Urinary bladder (tissue), 3 donors: ENCODE measurements at regions not wholly inside any gene's neighbourhood (a gene's known extent, or its start where the extent isn't known, plus 50 kb on each side); places are given as distances from the start of the nearest gene placed in this dataset.

Source experiments
- DNase-seq: peaks from one replicate; pipeline ENCODE4 v3.0.0-alpha.2; 2015; ENCODE audit errors: extremely low spot score
- H3K27ac ChIP-seq: one replicate; pipeline ENCODE4 v1.5.1; 2013; ENCODE audit warnings: low read depth, mild to moderate bottlenecking, moderate library complexity
- H3K36me3 ChIP-seq: one replicate; pipeline ENCODE4 v1.6.1; 2013; ENCODE audit warnings: mild to moderate bottlenecking, moderate library complexity; ENCODE audit not compliant: insufficient read depth
- H3K4me1 ChIP-seq: one replicate; pipeline ENCODE4 v1.6.1; 2013; ENCODE audit warnings: mild to moderate bottlenecking, moderate library complexity; ENCODE audit not compliant: insufficient read depth
- H3K4me3 ChIP-seq: one replicate; pipeline ENCODE4 v1.5.1; 2013; ENCODE audit warnings: low read depth, low read length
- WGBS: extraction: QIAGEN DNeasy Blood & Tissue Kit; methylation state at CpG from one replicate; pipeline ENCODE4 v1.1.7; 2013; 5-methylcytosine and 5-hydroxymethylcytosine counted together
- donor health status: healthy with polysubstance abuse.
- donor health status: healthy.

DNA sequence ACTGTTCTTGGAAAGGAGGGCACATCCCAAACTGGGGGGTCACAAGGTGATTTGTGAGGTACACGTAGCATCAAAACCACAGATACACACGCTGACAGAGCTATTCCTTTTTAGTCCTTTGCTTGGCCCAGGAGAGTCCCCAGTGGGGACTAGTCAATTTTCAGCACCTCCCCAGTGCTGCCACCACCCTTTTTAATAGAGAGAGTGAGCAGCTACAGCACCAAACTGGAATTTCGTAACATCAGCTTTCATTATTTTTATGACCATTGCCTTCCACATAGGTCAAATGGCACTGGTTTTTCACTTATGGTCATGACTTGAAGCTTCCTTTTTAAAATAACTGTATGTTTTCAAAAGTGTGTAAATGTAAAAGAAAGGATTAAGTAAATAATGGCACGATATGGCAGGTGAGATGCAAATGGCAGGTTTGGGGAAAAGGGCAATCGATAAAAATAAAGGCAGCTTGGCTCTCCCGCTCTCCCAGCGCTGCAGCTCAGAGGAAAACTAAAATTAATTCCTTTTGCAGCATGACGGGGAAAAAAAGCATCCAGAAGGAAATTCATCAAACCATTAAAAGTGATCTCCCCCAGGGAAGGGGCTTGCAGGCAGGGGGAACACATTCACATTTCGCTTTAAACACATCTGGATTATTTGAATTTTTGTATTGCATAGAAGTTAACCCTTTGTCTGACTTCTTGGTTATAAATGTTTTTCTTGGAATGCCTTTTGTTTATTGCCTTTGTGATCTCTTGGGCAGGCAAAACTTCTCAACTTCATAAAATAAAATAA, 95.2 kb downstream of the ANKRD60 start:
- no peak overlapping the region for H3K4me3 ChIP-seq
- WGBS = 68% methylated on average over 9 of the region's 9 CpGs
- H3K36me3 ChIP-seq = no peaks in the 10 kb centered on the region
- H3K27ac ChIP-seq = no peak overlapping the region
- DNase-seq = no peak
- no peaks in the 10 kb centered on the region for H3K4me1 ChIP-seq

DNA sequence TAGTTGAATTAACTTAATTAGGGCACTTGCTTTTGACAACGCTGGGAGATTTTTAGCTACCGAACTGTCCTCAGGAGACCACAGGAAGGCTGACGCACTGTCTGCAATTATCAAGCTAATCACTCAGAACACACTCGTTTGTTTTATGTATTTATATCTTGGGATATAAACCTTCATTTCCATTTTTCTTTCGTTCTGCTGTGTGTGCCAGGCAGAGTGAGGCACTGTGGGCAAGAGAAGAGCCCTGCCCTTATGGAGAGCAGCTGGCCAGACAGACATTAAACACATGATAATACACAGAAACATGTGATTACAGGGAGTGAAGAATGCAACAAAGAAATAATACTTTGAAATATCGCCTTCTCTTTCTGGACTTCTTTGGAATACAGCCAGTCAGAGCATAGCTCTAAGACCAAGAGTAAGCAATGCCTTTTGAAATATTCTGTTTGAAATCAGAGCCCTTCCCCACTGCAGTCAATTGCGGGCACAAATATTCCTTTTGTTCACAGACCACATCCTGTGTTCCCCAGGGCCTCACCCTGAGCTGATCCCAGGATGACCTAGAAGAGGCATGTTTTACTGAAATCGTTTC, 96.8 kb downstream of the ANKRD60 start:
- H3K36me3 ChIP-seq = no peaks in the 10 kb centered on the region
- no peak overlapping the region for H3K4me3 ChIP-seq
- WGBS = 15% methylated on average over 8 of the region's 8 CpGs
- no peak overlapping the region for H3K27ac ChIP-seq
- H3K4me1 ChIP-seq = no peaks in the 10 kb centered on the region
- no peak for DNase-seq

DNA sequence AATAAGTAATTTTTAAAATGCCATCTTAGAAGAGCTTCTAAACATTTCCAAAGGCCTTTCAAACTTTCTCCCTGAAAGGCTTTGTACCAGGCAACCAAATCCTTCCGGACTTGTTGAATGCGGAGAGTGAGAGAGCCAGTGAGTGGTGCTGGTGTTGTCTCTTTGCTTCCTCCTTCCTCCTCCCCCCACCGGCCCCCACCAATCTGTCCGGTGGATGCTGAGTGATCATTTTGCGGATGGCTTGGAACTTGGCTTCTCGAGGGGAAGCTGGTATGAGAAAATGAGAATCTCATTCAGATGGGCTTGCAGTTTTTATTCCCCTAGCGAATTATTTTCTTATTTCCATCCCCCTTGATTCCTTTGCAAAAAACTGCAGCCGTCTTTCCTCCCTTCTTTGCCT, 97.3 kb downstream of the ANKRD60 start:
- Histone ChIP-seq H3K4me1 (no peaks in the 10 kb centered on the region), H3K27ac (no peak overlapping the region), H3K4me3 (no peak overlapping the region), H3K36me3 (no peaks in the 10 kb centered on the region)
- 42% methylated on average over 8 of the region's 8 CpGs for WGBS
- no peak for DNase-seq

DNA sequence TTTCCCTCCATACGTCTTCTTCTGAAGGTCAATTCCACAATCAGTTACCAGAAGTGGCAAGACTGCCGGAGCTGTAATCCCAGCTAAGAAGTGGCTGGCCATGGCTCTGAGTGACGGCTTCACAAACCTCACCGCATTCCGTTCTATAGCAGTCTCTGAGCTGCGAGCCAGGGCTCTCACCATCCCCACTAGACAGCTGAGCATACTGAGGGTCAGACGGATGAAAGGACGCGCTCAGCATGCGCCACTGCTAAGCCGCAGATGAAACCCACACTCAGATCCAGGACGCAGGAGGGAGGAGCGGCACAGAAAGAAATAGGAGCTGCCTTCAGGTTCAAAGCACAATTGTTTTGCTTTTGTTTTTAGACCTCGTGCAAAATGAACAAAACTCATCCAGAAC, 97.9 kb downstream of the ANKRD60 start:
- WGBS = 89% methylated on average over 14 of the region's 14 CpGs
- Histone ChIP-seq H3K36me3 (no peaks in the 10 kb centered on the region), H3K4me3 (no peak overlapping the region), H3K27ac (no peak overlapping the region), H3K4me1 (no peaks in the 10 kb centered on the region)
- DNase-seq = no peak

DNA sequence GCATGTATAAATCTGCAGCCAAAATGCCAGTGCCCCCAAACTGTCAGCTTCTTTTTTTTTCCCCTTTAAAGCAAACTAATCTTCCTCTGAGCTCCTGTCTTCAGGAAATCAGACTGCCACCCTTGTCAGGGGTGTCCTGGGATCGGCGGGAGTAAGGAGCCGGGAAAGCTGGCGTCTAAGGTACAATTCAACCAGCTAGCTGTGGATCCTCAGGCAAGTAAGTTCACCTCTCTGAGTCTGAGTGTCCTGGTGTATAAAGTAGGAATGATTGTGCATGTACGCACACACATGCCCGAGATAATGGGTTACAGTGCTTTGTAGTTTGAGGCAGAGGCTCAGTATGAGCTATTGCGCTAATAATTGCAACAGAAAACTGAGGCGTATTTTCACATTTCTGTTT, 98.3 kb downstream of the ANKRD60 start:
- WGBS = 96% methylated on average over 8 of the region's 8 CpGs

DNA sequence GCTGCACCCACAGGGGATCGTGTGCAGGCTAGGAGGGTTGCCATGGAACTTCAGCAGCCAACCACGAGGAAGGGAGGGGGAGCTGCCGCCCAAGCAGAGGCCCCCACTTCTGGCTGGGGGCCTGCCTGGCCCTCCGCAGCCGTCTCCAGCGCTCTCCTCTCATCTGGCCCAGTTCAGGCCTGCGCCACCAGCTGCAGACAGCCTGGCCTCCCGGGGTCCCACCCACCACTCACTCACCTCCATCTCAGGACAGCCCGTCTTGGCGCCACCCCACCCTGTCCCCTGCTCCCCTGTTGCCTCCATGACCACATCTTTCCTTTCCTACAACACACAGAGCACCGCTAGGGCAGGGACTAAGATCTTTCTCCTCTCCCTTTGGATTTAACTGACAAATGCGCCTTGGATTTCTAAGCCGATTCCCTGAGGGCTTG, 98.7 kb downstream of the ANKRD60 start:
- Histone ChIP-seq H3K27ac (no peak overlapping the region), H3K4me3 (no peak overlapping the region), H3K36me3 (no peaks in the 10 kb centered on the region), H3K4me1 (no peaks in the 10 kb centered on the region)
- 52% methylated on average over 13 of the region's 13 CpGs for WGBS
- DNase-seq = no peak

More for the DNA sequence above, 98.3 kb downstream of the ANKRD60 start:
- Histone ChIP-seq H3K27ac (no peak overlapping the region), H3K4me1 (no peaks in the 10 kb centered on the region), H3K36me3 (no peaks in the 10 kb centered on the region), H3K4me3 (no peak overlapping the region)
- no peak for DNase-seq

DNA sequence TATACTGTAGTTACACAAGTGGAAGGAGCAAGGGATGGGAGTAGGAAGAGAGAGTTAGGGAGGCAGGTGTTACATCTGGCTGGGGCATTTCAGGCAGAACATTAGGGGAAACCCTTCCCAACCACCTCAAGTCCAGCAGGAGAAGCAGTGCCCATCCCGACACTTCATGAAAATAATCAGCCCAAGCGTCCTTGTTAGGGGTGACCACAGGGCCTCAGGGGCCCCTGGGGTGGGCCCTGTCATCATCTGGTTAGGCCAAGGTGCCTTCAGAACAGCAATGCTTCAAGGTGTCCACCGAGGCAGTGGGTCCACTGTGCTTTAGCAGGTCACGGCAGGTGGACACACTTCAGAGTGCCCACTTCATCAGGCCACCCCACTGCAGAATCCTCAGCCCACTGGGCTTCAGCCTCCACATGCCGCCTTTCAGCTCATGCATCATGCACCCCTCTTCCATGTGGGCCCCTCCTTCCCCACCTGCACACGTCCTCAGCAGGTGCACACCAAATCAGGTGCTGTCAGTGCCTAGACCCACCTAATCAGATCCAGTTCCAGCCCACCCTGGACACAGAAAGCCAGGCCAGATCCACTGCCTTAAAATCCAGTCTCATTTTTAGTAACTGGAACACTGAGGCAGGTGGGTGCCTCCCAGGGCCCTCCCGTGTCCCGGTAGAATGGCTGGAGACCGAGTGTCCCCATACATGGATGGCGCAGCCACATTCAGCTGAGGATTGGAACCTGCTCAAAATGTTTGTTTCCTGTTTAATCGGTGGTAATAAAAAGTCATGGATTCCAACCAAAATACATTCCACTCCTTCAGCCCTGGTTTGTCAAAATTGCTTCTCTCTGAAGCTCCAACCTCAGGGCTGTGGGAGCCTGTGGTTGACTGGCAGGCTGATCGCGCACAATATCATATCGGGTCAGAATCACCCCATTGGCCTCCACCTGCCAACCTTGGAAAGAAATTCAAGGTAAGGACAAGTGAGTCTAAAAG, 99.5 kb downstream of the ANKRD60 start:
- no peak for DNase-seq
- H3K4me3 ChIP-seq = no peak overlapping the region
- no peaks in the 10 kb centered on the region for H3K36me3 ChIP-seq
- H3K27ac ChIP-seq = no peak overlapping the region
- WGBS = 75% methylated on average over 14 of the region's 14 CpGs
- no peaks in the 10 kb centered on the region for H3K4me1 ChIP-seq

DNA sequence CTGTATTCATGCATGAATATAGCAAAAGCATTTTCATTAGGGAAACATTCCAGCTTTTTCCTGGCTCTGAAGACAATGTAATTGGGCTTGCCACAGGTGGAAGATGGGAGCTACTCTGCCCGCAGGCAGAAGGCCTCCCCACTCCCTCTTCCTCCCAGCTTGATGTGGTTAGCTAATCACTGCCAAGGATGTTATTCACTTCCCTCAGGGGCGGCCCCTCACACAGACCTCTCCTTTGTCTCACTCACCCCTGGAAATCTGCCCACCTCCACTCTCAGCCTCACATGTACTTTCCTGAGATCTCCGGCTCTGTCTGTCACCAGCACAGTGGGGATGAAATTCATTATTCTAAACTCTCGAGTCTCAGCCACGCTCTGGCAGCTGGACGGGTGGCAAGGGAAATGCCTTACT, 100.7 kb downstream of the ANKRD60 start:
- WGBS = 63% methylated on average over 6 of the region's 6 CpGs
- Histone ChIP-seq H3K4me1 (no peaks in the 10 kb centered on the region), H3K36me3 (no peaks in the 10 kb centered on the region), H3K27ac (no peak overlapping the region), H3K4me3 (no peak overlapping the region)
- no peak for DNase-seq

DNA sequence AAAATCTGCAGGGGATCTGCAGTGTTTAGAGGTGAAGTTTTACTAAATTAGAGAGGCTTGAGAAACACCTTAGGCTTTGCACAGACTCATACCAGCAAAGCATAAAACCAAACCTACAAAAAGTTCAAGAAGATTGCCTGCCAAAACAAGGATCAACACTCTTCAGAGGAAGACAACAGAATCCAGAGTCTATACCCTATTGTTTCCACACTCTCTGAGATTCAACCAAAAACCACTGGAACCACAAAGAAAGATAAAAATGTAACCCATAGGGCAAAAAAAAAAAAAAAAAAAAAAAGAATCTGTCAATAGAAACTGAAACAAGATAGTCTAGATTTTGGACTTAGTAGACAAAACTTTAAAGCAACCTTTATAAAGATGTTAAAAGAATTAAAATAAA, 102.7 kb downstream of the ANKRD60 start:
- DNase-seq = no peak
- Histone ChIP-seq H3K4me3 (no peak overlapping the region), H3K4me1 (no peaks in the 10 kb centered on the region), H3K36me3 (no peaks in the 10 kb centered on the region), H3K27ac (no peak overlapping the region)

DNA sequence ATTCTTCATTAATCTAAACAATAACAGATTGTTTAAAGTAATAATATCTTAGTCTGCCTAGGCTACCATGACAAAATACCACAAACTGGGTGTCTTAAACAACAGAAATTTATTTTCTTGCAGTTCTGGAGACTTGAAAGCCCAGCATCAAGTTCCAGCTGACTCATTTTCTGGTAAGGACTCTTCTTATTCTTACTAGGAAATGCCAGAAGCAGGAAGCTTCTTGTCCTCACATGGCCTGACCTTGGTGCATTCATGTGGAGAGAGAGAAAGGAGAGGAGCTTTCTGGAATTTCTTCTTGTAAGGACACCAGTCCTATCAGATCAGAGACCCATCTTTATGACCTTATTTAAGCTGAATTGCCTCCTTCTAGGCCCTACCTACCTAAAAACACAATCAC, 110.5 kb downstream of the ANKRD60 start:
- Histone ChIP-seq H3K36me3 (no peaks in the 10 kb centered on the region), H3K27ac (no peak overlapping the region), H3K4me3 (no peak overlapping the region), H3K4me1 (no peaks in the 10 kb centered on the region)
- no peak for DNase-seq

DNA sequence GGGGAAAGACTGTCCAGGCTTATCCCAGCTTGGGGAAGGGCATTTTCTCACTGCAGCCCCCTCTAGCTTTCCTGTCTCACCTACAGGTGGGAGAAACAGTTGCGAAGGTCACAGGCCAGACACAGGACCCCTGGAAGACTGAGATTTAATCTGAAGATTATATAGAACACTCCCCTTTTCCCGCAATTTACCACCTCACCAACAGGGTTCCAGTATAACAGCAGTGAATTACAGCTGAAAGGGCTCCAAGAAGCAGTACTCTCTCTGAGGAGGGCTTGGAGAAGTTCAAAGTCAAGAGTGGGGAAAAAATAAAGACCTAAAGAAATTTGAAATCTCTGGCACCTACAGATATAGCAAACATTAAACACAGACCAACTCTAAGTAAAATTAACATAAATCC, 111.9 kb downstream of the ANKRD60 start:
- H3K4me3 ChIP-seq = no peak overlapping the region
- no peaks in the 10 kb centered on the region for H3K36me3 ChIP-seq
- H3K4me1 ChIP-seq = no peaks in the 10 kb centered on the region
- no peak overlapping the region for H3K27ac ChIP-seq
- no peak for DNase-seq
- 93% methylated on average over 2 of the region's 2 CpGs for WGBS

DNA sequence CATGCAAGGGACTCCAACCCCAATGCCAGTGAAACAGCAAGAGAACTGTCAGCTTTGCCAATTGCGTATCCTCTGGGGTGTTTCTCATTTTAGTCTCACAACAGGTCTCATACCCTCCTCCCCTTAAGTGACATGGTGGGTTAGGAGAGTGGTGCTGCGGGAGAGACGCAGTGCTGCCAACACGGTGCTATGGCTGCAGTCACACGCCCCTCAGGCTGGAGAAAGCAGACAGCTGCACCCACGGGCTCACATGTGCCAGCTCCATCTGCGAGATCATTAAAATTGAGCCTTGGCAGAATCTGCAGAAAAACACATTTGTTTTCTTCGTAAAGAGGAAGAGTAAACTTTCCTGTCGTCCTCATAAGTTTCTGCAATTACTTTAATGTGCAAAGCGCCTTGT, 114.7 kb downstream of the ANKRD60 start:
- DNase-seq = no peak
- Histone ChIP-seq H3K27ac (no peak overlapping the region), H3K4me3 (no peak overlapping the region), H3K36me3 (no peaks in the 10 kb centered on the region), H3K4me1 (no peaks in the 10 kb centered on the region)
- WGBS = 82% methylated on average over 10 of the region's 10 CpGs

DNA sequence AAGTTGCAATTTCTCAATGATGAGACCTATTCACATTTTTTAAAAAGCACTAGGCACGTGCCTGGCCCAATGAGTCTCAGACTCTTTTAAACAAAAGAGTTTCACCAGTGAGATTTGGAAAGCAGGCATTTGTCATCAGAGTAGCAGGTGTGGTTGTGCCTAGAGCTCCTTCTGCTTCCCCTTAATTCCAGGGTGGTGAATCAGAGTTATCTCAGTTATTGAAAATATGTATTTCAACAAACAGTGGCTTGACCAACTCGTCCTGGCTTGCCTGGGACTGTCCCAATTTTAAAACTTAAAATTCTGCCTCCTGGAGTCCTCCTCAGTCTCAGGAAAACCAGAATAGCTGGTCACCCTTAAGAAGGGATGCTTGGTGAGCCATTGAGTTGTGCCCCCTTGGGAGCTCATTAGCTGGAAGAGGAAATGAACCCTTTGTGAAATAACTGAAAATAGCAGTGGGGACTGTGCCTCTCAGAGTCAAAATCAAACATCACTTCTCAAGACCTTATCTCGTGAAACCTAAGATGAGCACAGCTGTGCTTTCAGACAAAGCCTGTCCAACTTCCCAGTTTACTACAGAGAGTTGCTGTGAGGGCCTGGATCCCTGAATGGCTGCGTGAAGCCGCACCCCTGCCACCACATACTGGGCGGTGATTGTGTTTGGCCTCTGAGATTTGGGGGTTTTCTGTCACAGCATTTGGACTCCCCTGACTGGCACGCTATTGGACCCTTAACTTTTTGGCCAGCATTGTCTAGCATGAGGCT, 116.3 kb downstream of the ANKRD60 start:
- no peak overlapping the region for H3K27ac ChIP-seq
- WGBS = 70% methylated on average over 7 of the region's 7 CpGs

More for the DNA sequence above, 116.3 kb downstream of the ANKRD60 start:
- H3K4me3 ChIP-seq = no peak overlapping the region
- no peak for DNase-seq
- H3K36me3 ChIP-seq = no peaks in the 10 kb centered on the region
- no peaks in the 10 kb centered on the region for H3K4me1 ChIP-seq
